ENCODE measurements at regions not wholly inside any gene's neighbourhood (a gene's known extent, or its start where the extent isn't known, plus 50 kb on each side); places are given as distances from the start of the nearest gene placed in this dataset.

- TF ChIP-seq ZBTB33 (IDR thresholded peaks at IDR 0.05; ENCODE audit: extremely low read depth, insufficient replicate concordance, low read length) (no peak), SRF (IDR thresholded peaks at IDR 0.05; ENCODE audit: low read depth) (no peak), REST (IDR thresholded peaks at IDR 0.05; ENCODE audit: low read depth) (no peak), SIN3A (IDR thresholded peaks at IDR 0.05; ENCODE audit: low read depth) (no peak)
These were observed 319.0 kb upstream of the KLHL29 start (continued) for GRCh38 chr2:23065936-23066335.

- no peaks in the 10 kb centered on the region for H3K9me3 ChIP-seq (ENCODE audit: control insufficient read depth in 1 of 2, insufficient read depth in 1 of 2, low read depth in 1 of 2, low read length in 2 of 2)
- no peak overlapping the region for H3K9ac ChIP-seq (ENCODE audit: low read length)
- ChIA-PET CTCF (no interaction called here), RAD21 (ENCODE audit: low non-redundant PET in 1 of 2, low total read pairs in 2 of 2, uncharacterized antibody in 2 of 2, unreplicated experiment in 2 of 2) (no interaction called here), POLR2A (no interaction called here)
- no peak overlapping the region for H3K4me2 ChIP-seq (ENCODE audit: low read length)
- intact Hi-C loops (cut with micrococcal nuclease) = no loop called here
- ATAC-seq = no peak
- H3K36me3 ChIP-seq (ENCODE audit: control insufficient read depth in 1 of 2, insufficient read depth in 2 of 2, low read length in 2 of 2) = no peaks in the 10 kb centered on the region
- H3K9me2 ChIP-seq (ENCODE audit: insufficient read depth) = no peaks in the 10 kb centered on the region
- no peak overlapping the region for H3K4me3 ChIP-seq (replicated peaks in 1 of 2; ENCODE audit: low read depth in 1 of 2, low read length in 2 of 2)
- no peaks in the 10 kb centered on the region for H3K27me3 ChIP-seq (ENCODE audit: insufficient read depth, low read length)
- no peak overlapping the region for H3K27ac ChIP-seq (ENCODE audit: low read depth, low read length)
- no peak for TF ChIP-seq ELF1 (IDR thresholded peaks at IDR 0.05; ENCODE audit: borderline replicate concordance, low read depth)
- TF ChIP-seq POLR2A (IDR thresholded peaks at IDR 0.05; ENCODE audit: borderline replicate concordance, extremely low read depth, insufficient read depth, insufficient read length) = no peak
- TF ChIP-seq FOSL1 (IDR thresholded peaks at IDR 0.05; ENCODE audit: low read depth) = no peak
- TF ChIP-seq ZBTB33 (IDR thresholded peaks at IDR 0.05; ENCODE audit: extremely low read depth, insufficient replicate concordance, low read length) = no peak
- no peaks in the 10 kb centered on the region for H3K4me1 ChIP-seq (ENCODE audit: control insufficient read depth in 1 of 2, insufficient read depth in 2 of 2, low read length in 2 of 2)
- no peaks in the 10 kb centered on the region for H3K79me2 ChIP-seq (ENCODE audit: insufficient read depth, low read length)
- no peaks in the 10 kb centered on the region for H4K20me1 ChIP-seq (ENCODE audit: insufficient read depth)
- no TSS peak for BruUV-seq (replicated peaks)
- DNase-seq (ENCODE audit: low read depth, low spot score) = no peak
- H2AFZ ChIP-seq (ENCODE audit: low read depth, low read length, poor library complexity, severe bottlenecking) = no peak overlapping the region
These were observed 318.3 kb upstream of the KLHL29 start for GRCh38 chr2:23066686-23067085.
